H1 (cell line): ENCODE measurements at regions not wholly inside any gene's neighbourhood (a gene's known extent, or its start where the extent isn't known, plus 50 kb on each side); places are given as distances from the start of the nearest gene placed in this dataset.

Experiments used
- CBX8 ChIP-seq: fragments of 300-800, 300-1000 bp; sonication (generic); IDR thresholded peaks from 2 replicates; pipeline ENCODE4 v1.7.1; 2016; ENCODE audit warnings: low read depth, low read length, borderline replicate concordance
- CTCF ChIP-seq, 3 experiments: IDR thresholded peaks; 1 replicate in 2 of 3; 2 replicates in 1 of 3; pipeline versions ENCODE4 v1.5.1 to v1.6.1; 2011; ENCODE audit warnings: low read length in 3 of 3, mild to moderate bottlenecking in 3 of 3, inconsistent platforms in 2 of 3, low read depth in 1 of 3, moderate library complexity in 1 of 3; ENCODE audit not compliant: insufficient read depth in 1 of 3; ENCODE audit errors: control extremely low read depth in 1 of 3
- EZH2 ChIP-seq: fragments of 200-600 bp; sonication (generic); IDR thresholded peaks from 2 replicates; pipeline ENCODE4 v1.7.1; 2012; ENCODE audit warnings: low read depth, mild to moderate bottlenecking, moderate library complexity, low read length, inconsistent platforms; ENCODE audit not compliant: severe bottlenecking
- GABPA ChIP-seq: IDR thresholded peaks from 2 replicates; pipeline ENCODE4 v1.6.1; 2011; ENCODE audit warnings: mild to moderate bottlenecking, low read length, moderate library complexity, borderline replicate concordance; ENCODE audit not compliant: insufficient read depth
- KDM5A ChIP-seq: fragments of 200-600 bp; IDR thresholded peaks from 2 replicates; pipeline ENCODE4 v1.7.1; 2012; ENCODE audit warnings: mild to moderate bottlenecking, low read length, inconsistent platforms, mixed read lengths
- POLR2A ChIP-seq, 2 experiments: IDR thresholded peaks; 1 replicate in 1 of 2; 2 replicates in 1 of 2; pipeline ENCODE4 v1.6.1; 2011; ENCODE audit warnings: low read depth in 2 of 2, low read length in 2 of 2, mild to moderate bottlenecking in 2 of 2; ENCODE audit errors: control extremely low read depth in 1 of 2
- POLR2AphosphoS5 ChIP-seq: IDR thresholded peaks from 2 replicates; pipeline ENCODE4 v1.6.1; 2011; ENCODE audit warnings: low read depth, low read length
- RAD21 ChIP-seq, 2 experiments: IDR thresholded peaks in 1 of 2; conservative IDR thresholded peaks in 1 of 2; 2 replicates each; pipeline ENCODE4 v1.6.1; 2011; ENCODE audit warnings: low read depth in 2 of 2, low read length in 2 of 2, improper control_type of control experiment in 1 of 2, inconsistent platforms in 1 of 2, mild to moderate bottlenecking in 1 of 2, moderate library complexity in 1 of 2
- RNF2 ChIP-seq: fragments of 200-900, 300-1000 bp; sonication (generic); IDR thresholded peaks from 2 replicates; pipeline ENCODE4 v1.7.1; 2016; ENCODE audit warnings: borderline replicate concordance, low read depth, mild to moderate bottlenecking, antibody characterized with exemption, low read length; ENCODE audit not compliant: poor library complexity, severe bottlenecking; ENCODE audit errors: missing control alignments
- SIN3A ChIP-seq, 2 experiments: IDR thresholded peaks in 1 of 2; conservative IDR thresholded peaks in 1 of 2; 2 replicates each; pipeline ENCODE4 v1.6.1; 2011 to 2012; ENCODE audit warnings: low read length in 2 of 2, improper control_type of control experiment in 1 of 2, low read depth in 1 of 2, mild to moderate bottlenecking in 1 of 2
- SUZ12 ChIP-seq: fragments of 200-600 bp; sonication (generic); IDR thresholded peaks from 2 replicates; pipeline ENCODE4 v1.6.1; 2012; ENCODE audit warnings: mild to moderate bottlenecking, inconsistent platforms, low read length, moderate library complexity, mixed read lengths
- TAF1 ChIP-seq: IDR thresholded peaks from 2 replicates; pipeline ENCODE4 v1.6.1; 2011; ENCODE audit warnings: mild to moderate bottlenecking, low read depth, low read length
- TBP ChIP-seq: IDR thresholded peaks from 2 replicates; pipeline ENCODE4 v1.6.1; 2011; ENCODE audit warnings: low read depth, low read length, improper control_type of control experiment
- TF ChIP-seq, protein P1 (sequence below): IDR thresholded peaks from 2 replicates; pipeline ENCODE4 v1.6.1; 2011; ENCODE audit warnings: low read length, improper control_type of control experiment

- TF ChIP-seq CTCF (IDR thresholded peaks at IDR 0.05; ENCODE audit: control extremely low read depth in 1 of 3, insufficient read depth in 1 of 3, low read depth in 1 of 3, low read length in 3 of 3) (no peak), SUZ12 (no peak), SIN3A (conservative IDR thresholded peaks at IDR 0.05 in 1 of 2, IDR thresholded peaks at IDR 0.05 in 1 of 2; ENCODE audit: low read depth in 1 of 2, low read length in 2 of 2) (no peak), POLR2A (IDR thresholded peaks at IDR 0.05; ENCODE audit: control extremely low read depth in 1 of 2, low read depth in 2 of 2, low read length in 2 of 2) (no peak), KDM5A (no peak), POLR2AphosphoS5 (no peak), RAD21 (IDR thresholded peaks at IDR 0.05 in 1 of 2, conservative IDR thresholded peaks at IDR 0.05 in 1 of 2; ENCODE audit: low read depth in 2 of 2, low read length in 2 of 2) (no peak), EZH2 (no peak), CBX8 (no peak), TBP (no peak), RNF2 (no peak), TAF1 (no peak), GABPA (no peak)
- TF ChIP-seq, protein P1, sequence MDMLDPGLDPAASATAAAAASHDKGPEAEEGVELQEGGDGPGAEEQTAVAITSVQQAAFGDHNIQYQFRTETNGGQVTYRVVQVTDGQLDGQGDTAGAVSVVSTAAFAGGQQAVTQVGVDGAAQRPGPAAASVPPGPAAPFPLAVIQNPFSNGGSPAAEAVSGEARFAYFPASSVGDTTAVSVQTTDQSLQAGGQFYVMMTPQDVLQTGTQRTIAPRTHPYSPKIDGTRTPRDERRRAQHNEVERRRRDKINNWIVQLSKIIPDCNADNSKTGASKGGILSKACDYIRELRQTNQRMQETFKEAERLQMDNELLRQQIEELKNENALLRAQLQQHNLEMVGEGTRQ, result no peak
These were observed 74.8 kb upstream of the P2RY1 start for GRCh38 chr3:152760024-152760563.
